PFSK-1 (cell line): ENCODE measurements at regions not wholly inside any gene's neighbourhood (a gene's known extent, or its start where the extent isn't known, plus 50 kb on each side); places are given as distances from the start of the nearest gene placed in this dataset.

ENCODE experiments used
- FOXP2 ChIP-seq: optimal IDR thresholded peaks from 2 replicates; pipeline ENCODE3; 2011; ENCODE audit warnings: borderline replicate concordance, control low read depth, inconsistent platforms; ENCODE audit not compliant: insufficient read depth; ENCODE audit errors: extremely low read length, extremely low read depth
- POLR2AphosphoS5 ChIP-seq: IDR thresholded peaks from 2 replicates; pipeline ENCODE4 v1.6.1; 2012; ENCODE audit warnings: low read depth, mild to moderate bottlenecking, control low read depth, low read length, moderate library complexity
- SIN3A ChIP-seq: IDR thresholded peaks from 2 replicates; pipeline ENCODE4 v1.6.1; 2012; ENCODE audit warnings: mild to moderate bottlenecking, low read length, moderate library complexity, borderline replicate concordance; ENCODE audit not compliant: insufficient read depth
- TAF1 ChIP-seq: IDR thresholded peaks from 2 replicates; pipeline ENCODE4 v1.6.1; 2012; ENCODE audit warnings: low read length, control low read depth, borderline replicate concordance; ENCODE audit not compliant: insufficient read depth
- TF ChIP-seq, protein P1 (sequence below), 2 experiments: IDR thresholded peaks; 2 replicates each; pipeline versions ENCODE4 v1.6.1 to v1.8.0; 2011 to 2012; ENCODE audit warnings: low read depth in 2 of 2, low read length in 2 of 2, control low read depth in 1 of 2, inconsistent platforms in 1 of 2, mild to moderate bottlenecking in 1 of 2, moderate library complexity in 1 of 2; ENCODE audit not compliant: insufficient read depth in 1 of 2

DNA sequence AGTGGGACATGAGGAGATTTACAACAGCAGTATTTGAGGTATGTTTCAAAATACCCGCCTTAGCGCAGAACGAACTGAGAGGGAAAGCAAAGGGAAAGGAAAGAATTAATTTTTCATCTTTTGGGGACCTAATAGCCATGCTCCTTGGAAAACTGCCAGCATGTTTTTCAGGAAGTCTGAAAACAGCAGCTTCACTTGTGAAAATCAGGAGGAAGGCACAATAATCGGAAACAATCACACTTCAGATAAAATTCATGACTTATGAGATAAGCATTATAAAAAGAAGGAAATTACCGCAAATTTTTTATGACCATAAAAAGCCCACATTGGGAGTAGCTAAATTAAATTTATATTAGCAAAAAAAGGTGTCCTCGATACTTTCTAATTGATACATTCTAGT is 541.1 kb downstream of the HAO1 start:
- no peak for TF ChIP-seq SIN3A
- TF ChIP-seq, protein P1, sequence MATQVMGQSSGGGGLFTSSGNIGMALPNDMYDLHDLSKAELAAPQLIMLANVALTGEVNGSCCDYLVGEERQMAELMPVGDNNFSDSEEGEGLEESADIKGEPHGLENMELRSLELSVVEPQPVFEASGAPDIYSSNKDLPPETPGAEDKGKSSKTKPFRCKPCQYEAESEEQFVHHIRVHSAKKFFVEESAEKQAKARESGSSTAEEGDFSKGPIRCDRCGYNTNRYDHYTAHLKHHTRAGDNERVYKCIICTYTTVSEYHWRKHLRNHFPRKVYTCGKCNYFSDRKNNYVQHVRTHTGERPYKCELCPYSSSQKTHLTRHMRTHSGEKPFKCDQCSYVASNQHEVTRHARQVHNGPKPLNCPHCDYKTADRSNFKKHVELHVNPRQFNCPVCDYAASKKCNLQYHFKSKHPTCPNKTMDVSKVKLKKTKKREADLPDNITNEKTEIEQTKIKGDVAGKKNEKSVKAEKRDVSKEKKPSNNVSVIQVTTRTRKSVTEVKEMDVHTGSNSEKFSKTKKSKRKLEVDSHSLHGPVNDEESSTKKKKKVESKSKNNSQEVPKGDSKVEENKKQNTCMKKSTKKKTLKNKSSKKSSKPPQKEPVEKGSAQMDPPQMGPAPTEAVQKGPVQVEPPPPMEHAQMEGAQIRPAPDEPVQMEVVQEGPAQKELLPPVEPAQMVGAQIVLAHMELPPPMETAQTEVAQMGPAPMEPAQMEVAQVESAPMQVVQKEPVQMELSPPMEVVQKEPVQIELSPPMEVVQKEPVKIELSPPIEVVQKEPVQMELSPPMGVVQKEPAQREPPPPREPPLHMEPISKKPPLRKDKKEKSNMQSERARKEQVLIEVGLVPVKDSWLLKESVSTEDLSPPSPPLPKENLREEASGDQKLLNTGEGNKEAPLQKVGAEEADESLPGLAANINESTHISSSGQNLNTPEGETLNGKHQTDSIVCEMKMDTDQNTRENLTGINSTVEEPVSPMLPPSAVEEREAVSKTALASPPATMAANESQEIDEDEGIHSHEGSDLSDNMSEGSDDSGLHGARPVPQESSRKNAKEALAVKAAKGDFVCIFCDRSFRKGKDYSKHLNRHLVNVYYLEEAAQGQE (IDR thresholded peaks at IDR 0.05; ENCODE audit: insufficient read depth in 1 of 2, low read depth in 2 of 2, low read length in 2 of 2): no peak
- TF ChIP-seq POLR2AphosphoS5: no peak
- no peak for TF ChIP-seq TAF1
- no peak for TF ChIP-seq FOXP2

DNA sequence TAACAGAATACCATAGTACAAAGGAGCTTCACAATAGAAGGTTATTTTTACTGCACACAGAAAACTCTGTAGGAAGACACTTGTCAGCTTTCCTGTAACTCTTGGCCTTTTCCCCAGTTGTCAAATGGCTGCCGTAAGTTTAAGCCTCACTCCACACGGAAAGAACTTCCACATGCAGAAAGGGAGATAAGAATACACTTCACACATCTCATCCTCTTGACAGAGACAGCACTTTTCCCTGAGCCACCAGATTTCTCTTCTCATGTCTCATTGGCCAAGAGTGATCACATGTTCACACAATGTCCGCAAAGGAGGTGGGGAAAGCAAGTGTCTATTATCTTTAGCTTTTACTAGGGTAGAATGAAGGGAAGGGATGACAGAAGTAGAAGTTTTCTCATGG is 540.7 kb downstream of the HAO1 start:
- TF ChIP-seq FOXP2: no peak
- TF ChIP-seq TAF1: no peak
- no peak for TF ChIP-seq SIN3A
- TF ChIP-seq, protein P1 (IDR thresholded peaks at IDR 0.05; ENCODE audit: insufficient read depth in 1 of 2, low read depth in 2 of 2, low read length in 2 of 2): no peak
- no peak for TF ChIP-seq POLR2AphosphoS5

DNA sequence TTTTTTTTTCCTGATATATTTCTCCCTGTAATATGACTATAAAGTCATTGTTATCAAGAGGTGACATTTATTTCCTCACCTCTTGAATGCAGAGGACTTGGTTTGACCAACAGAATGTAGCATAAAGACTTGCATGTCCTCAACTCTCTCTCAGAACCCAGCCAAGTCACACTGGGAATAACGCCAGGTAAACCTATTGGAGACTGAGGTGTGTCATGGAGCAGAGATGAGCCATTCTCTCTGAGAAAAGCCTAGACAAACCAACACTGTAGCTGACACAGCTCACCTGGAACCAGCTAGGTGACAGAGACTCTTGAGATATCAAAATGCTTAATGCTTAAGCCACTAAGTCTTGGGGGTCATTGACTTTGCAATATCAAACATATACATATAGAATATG is 533.6 kb downstream of the HAO1 start:
- TF ChIP-seq TAF1: no peak
- no peak for TF ChIP-seq SIN3A
- TF ChIP-seq, protein P1 (IDR thresholded peaks at IDR 0.05; ENCODE audit: insufficient read depth in 1 of 2, low read depth in 2 of 2, low read length in 2 of 2): no peak
- TF ChIP-seq FOXP2: no peak
- no peak for TF ChIP-seq POLR2AphosphoS5

DNA sequence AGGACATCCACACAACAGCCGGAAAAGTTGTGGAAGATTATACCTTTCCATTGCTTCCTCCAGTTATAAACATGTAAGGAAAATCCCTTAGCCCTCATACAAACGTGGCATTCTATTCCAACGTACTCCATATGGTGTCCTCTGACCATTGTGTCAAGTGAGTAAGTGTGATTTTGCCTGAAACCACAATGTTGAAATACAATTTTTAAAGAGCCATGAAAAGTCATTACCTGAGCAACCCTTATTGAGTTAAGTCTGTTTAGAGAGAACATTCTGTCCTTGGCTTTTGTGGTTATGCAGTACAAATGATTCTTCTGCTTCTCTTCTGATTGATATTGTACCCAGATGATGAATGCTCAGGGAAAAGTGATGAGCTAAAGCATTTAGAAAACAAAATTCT is 530.1 kb downstream of the HAO1 start:
- TF ChIP-seq POLR2AphosphoS5 (no peak), TAF1 (no peak), SIN3A (no peak), FOXP2 (no peak)
- TF ChIP-seq, protein P1 (IDR thresholded peaks at IDR 0.05; ENCODE audit: insufficient read depth in 1 of 2, low read depth in 2 of 2, low read length in 2 of 2): no peak

DNA sequence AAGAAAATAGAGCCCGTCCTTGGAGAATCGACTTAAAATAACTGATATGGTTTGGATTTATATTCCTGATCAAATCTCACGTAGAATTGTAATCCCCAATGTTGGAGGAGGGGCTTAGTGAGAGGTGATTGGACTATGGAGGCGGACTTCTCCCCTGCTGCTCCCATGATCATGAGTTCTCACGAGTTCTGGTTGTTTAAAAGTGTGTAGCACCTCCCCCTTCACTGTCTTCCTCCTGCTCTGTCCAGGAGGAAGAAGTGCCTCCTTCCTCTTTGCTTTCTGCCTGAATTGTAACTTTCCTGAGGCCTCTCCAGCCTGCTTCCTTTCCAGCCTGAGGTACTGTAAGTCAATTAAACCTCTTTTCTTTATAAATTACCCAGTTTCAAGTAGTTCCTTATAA is 529.2 kb downstream of the HAO1 start:
- no peak for TF ChIP-seq SIN3A
- no peak for TF ChIP-seq TAF1
- TF ChIP-seq, protein P1 (IDR thresholded peaks at IDR 0.05; ENCODE audit: insufficient read depth in 1 of 2, low read depth in 2 of 2, low read length in 2 of 2): 0 out of 4 replicates have a peak, but pooled peaks of 1 of the 2 experiments have one; percentile 24
